ENCODE measurements at regions not wholly inside any gene's neighbourhood (a gene's known extent, or its start where the extent isn't known, plus 50 kb on each side); places are given as distances from the start of the nearest gene placed in this dataset.

GRCh38 chr9:115305543-115305942, 187.6 kb upstream of the TNC start:
- WGBS, result 37% methylated on average over 3 of the region's 3 CpGs
- no peak overlapping the region for H3K9ac ChIP-seq (ENCODE audit: low read depth in 1 of 2, low read length in 2 of 2)
- DNase-seq (ENCODE audit: low spot score), result no peak
- no peak for TF ChIP-seq ZBTB33 (IDR thresholded peaks at IDR 0.05)
- TF ChIP-seq SP1 (IDR thresholded peaks at IDR 0.05), result no peak
- no peak for TF ChIP-seq RAD21 (IDR thresholded peaks at IDR 0.05)
- TF ChIP-seq EGR1 (IDR thresholded peaks at IDR 0.05; ENCODE audit: low read depth in 2 of 2), result no peak
- H3K4me1 ChIP-seq (ENCODE audit: control insufficient read depth in 4 of 4, insufficient read depth in 4 of 4, low read length in 3 of 4), result no peaks in the 10 kb centered on the region
- no peaks in the 10 kb centered on the region for H3K9me3 ChIP-seq (ENCODE audit: control insufficient read depth in 4 of 4, low read length in 3 of 4)
- H3K4me3 ChIP-seq (ENCODE audit: low read depth in 1 of 3, low read length in 3 of 3), result no peak overlapping the region
- H3K27me3 ChIP-seq (ENCODE audit: control insufficient read depth in 4 of 4, insufficient read depth in 4 of 4, low read length in 3 of 4), result no peaks in the 10 kb centered on the region
- no peaks in the 10 kb centered on the region for H3K36me3 ChIP-seq (ENCODE audit: control insufficient read depth in 4 of 4, insufficient read depth in 3 of 4, low read depth in 1 of 4, low read length in 3 of 4)
- no peak overlapping the region for H3K27ac ChIP-seq (ENCODE audit: low read depth in 1 of 2, low read length in 2 of 2)

GRCh38 chr9:115306865-115307264, 188.9 kb upstream of the TNC start:
- no peak for TF ChIP-seq NR2F2 (IDR thresholded peaks at IDR 0.05)
- TF ChIP-seq YY1 (IDR thresholded peaks at IDR 0.05), result no peak
- TF ChIP-seq RAD21 (IDR thresholded peaks at IDR 0.05), result no peak
- no peak for TF ChIP-seq FOXA2 (IDR thresholded peaks at IDR 0.05)
- no peak for TF ChIP-seq REST (IDR thresholded peaks at IDR 0.05)
- no peak for TF ChIP-seq HNF4A (conservative IDR thresholded peaks at IDR 0.05)
- no peak for TF ChIP-seq JUND (IDR thresholded peaks at IDR 0.05)
- no peak for TF ChIP-seq CTCF (IDR thresholded peaks at IDR 0.05; ENCODE audit: low read depth, low read length, missing input control)
- TF ChIP-seq MAX (IDR thresholded peaks at IDR 0.05), result no peak
- TF ChIP-seq ZBTB33 (IDR thresholded peaks at IDR 0.05), result no peak
- no peak for TF ChIP-seq GABPA (IDR thresholded peaks at IDR 0.05 in 1 of 2, conservative IDR thresholded peaks at IDR 0.05 in 1 of 2)
- no peak for TF ChIP-seq FOXA1 (IDR thresholded peaks at IDR 0.05)
- TF ChIP-seq EGR1 (IDR thresholded peaks at IDR 0.05; ENCODE audit: low read depth in 2 of 2), result no peak
- TF ChIP-seq TAF1 (conservative IDR thresholded peaks at IDR 0.05), result no peak
- TF ChIP-seq ATF3 (IDR thresholded peaks at IDR 0.05), result no peak
- TF ChIP-seq RXRA (IDR thresholded peaks at IDR 0.05), result no peak
- TF ChIP-seq SP1 (IDR thresholded peaks at IDR 0.05), result no peak
- TF ChIP-seq HNF4G (IDR thresholded peaks at IDR 0.05), result no peak
- H3K9ac ChIP-seq (ENCODE audit: low read depth in 1 of 2, low read length in 2 of 2), result no peak overlapping the region
- no peaks in the 10 kb centered on the region for H3K4me1 ChIP-seq (ENCODE audit: control insufficient read depth in 4 of 4, insufficient read depth in 4 of 4, low read length in 3 of 4)
- no peak overlapping the region for H3K4me3 ChIP-seq (ENCODE audit: low read depth in 1 of 3, low read length in 3 of 3)
- no peaks in the 10 kb centered on the region for H3K27me3 ChIP-seq (ENCODE audit: control insufficient read depth in 4 of 4, insufficient read depth in 4 of 4, low read length in 3 of 4)
- H3K36me3 ChIP-seq (ENCODE audit: control insufficient read depth in 4 of 4, insufficient read depth in 3 of 4, low read depth in 1 of 4, low read length in 3 of 4), result no peaks in the 10 kb centered on the region
- WGBS, result 81% methylated on average over 2 of the region's 2 CpGs
- H3K27ac ChIP-seq (ENCODE audit: low read depth in 1 of 2, low read length in 2 of 2), result no peak overlapping the region
- H3K9me3 ChIP-seq (ENCODE audit: control insufficient read depth in 4 of 4, low read length in 3 of 4), result no peaks in the 10 kb centered on the region
- DNase-seq (ENCODE audit: low spot score), result no peak

All from liver (tissue), 8 donors.